GM23338 (cell line): ENCODE measurements at regions not wholly inside any gene's neighbourhood (a gene's known extent, or its start where the extent isn't known, plus 50 kb on each side); places are given as distances from the start of the nearest gene placed in this dataset.

Experiments used
- CREB1 ChIP-seq: fragments of 250-450 bp; sonication (Bioruptor Pico); IDR thresholded peaks from 2 replicates; pipeline ENCODE4 v1.5.0; 2020; ENCODE audit warnings: low read depth, mild to moderate bottlenecking, moderate library complexity
- ETS1 ChIP-seq: IDR thresholded peaks from 2 replicates; pipeline ENCODE4 v1.6.1; 2016; ENCODE audit warnings: antibody characterized with exemption
- EZH2phosphoT487 ChIP-seq: fragments of 200-600 bp; sonication (generic); IDR thresholded peaks from one replicate; pipeline ENCODE4 v1.8.1; 2018; ENCODE audit warnings: antibody characterized with exemption; ENCODE audit not compliant: unreplicated experiment
- POLR2AphosphoS5 ChIP-seq: IDR thresholded peaks from 2 replicates; pipeline ENCODE4 v1.6.1; 2016; ENCODE audit warnings: antibody characterized with exemption, low read depth
- REST ChIP-seq: IDR thresholded peaks from one replicate; pipeline ENCODE4 v1.6.1; 2018; ENCODE audit warnings: antibody characterized with exemption; ENCODE audit not compliant: unreplicated experiment
- STAT1 ChIP-seq: IDR thresholded peaks from one replicate; pipeline ENCODE4 v1.6.1; 2016; ENCODE audit warnings: antibody characterized with exemption; ENCODE audit not compliant: unreplicated experiment
- TF ChIP-seq, protein P1 (sequence below), 2 experiments: fragments of 200-600 bp in 1 of 2; sonication (generic) in 1 of 2; conservative IDR thresholded peaks; 2 replicates each; pipeline versions ENCODE4 v1.5.1 to v1.6.1; 2016 to 2017; ENCODE audit warnings: antibody characterized with exemption in 2 of 2, low read depth in 2 of 2, mild to moderate bottlenecking in 2 of 2, moderate library complexity in 1 of 2

GRCh38 chr7:101691822-101692384 is 62.8 kb upstream of the MYL10 start:
- TF ChIP-seq POLR2AphosphoS5: no peak
- TF ChIP-seq, protein P1, sequence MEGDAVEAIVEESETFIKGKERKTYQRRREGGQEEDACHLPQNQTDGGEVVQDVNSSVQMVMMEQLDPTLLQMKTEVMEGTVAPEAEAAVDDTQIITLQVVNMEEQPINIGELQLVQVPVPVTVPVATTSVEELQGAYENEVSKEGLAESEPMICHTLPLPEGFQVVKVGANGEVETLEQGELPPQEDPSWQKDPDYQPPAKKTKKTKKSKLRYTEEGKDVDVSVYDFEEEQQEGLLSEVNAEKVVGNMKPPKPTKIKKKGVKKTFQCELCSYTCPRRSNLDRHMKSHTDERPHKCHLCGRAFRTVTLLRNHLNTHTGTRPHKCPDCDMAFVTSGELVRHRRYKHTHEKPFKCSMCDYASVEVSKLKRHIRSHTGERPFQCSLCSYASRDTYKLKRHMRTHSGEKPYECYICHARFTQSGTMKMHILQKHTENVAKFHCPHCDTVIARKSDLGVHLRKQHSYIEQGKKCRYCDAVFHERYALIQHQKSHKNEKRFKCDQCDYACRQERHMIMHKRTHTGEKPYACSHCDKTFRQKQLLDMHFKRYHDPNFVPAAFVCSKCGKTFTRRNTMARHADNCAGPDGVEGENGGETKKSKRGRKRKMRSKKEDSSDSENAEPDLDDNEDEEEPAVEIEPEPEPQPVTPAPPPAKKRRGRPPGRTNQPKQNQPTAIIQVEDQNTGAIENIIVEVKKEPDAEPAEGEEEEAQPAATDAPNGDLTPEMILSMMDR (conservative IDR thresholded peaks at IDR 0.05; ENCODE audit: low read depth in 2 of 2): no peak
- TF ChIP-seq EZH2phosphoT487: no peak
- no peak for TF ChIP-seq CREB1 (CRISPR knock-in tag)
- TF ChIP-seq STAT1: no peak
- TF ChIP-seq REST: no peak
- TF ChIP-seq ETS1: no peak
